ENCODE measurements at regions not wholly inside any gene's neighbourhood (a gene's known extent, or its start where the extent isn't known, plus 50 kb on each side); places are given as distances from the start of the nearest gene placed in this dataset.
A peak's percentile ranks its signal among the peaks of the same experiment; 100 is the strongest.
"Not testable (repeated sequence)": the region's sequence is repeated elsewhere in the genome, so short reads cannot be mapped to it uniquely, and the experiment has no call there.

DNA sequence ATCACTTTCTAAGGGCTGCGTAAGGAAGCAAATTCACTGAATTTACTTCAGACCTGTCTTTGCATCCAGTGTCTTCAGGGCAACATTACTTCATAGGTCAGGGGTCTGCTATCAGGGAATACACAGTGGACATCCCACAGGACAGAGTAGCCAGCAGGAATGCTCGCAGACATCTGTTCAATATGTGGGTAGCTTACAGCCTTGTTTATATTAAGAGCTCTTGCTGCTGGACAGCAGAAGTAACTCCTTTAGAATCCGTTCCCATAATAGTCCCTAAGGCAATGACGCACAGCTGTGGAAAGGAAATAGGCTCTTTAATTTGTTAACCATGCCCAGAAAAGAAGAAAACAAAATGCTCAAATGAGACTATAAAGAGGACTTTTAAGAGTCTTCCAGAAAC, 198.7 kb downstream of the MOXD1 start:
- DNase-seq (ENCODE audit: low read depth in 2 of 3, low spot score in 2 of 3): no peak

DNA sequence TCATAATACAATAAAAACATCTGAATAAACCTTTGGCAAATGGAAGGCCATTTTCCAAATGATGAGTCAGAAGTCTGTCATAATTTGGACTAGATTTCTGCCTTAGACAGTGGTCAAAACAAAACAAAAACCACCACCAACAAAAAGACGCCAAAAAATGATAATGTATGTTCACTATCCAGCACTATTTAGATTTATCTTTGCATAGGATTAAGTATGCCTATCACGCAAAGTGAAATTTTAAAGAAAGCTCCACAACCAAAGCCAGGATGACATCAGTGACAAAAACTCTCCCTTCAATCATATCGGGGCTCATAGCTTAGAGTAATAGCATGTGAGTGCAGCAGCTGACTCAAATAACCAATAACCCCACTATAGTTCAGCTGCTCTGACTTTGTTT, 201.9 kb downstream of the MOXD1 start:
- no peak for DNase-seq (ENCODE audit: low read depth in 2 of 3, low spot score in 2 of 3)

DNA sequence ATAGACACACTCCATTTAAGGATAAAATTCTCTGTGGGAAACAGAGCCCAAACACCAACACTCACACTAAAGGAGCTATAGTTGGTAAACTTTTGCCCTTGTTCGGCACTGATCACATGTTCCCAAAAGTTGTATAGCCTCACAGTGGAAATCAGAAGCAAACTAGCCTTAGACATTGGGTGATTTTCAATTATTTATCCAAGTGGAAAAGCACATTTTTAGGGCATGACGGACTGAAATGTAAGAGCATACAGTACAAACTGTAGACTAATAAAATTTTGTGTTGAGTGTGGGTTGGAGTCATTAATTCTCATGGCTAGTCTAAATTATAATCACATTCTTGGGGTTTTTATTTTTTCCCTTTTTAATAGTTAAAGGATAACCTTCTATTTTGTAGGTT, 202.4 kb downstream of the MOXD1 start:
- no peak for DNase-seq (ENCODE audit: low read depth in 2 of 3, low spot score in 2 of 3)

DNA sequence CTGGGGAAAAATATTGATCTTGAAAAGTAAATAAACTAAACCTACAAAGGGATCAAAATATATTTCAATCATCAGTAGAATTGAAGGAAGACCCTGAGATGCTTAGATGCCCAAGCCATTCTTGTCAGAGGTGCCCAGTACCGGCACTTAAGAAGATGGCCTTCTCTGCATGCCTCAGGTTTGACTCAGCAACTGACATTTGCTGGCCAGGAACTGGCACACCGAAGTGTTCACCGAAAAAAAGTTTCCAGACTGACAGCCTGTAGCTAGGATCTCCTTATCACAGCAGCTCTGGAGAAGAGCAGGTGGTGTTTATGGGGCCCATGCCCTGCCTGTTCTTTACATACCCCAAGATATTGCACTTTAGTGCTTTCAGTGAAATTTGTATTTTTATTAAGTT, 203.2 kb downstream of the MOXD1 start:
- no peak for DNase-seq (ENCODE audit: low read depth in 2 of 3, low spot score in 2 of 3)

DNA sequence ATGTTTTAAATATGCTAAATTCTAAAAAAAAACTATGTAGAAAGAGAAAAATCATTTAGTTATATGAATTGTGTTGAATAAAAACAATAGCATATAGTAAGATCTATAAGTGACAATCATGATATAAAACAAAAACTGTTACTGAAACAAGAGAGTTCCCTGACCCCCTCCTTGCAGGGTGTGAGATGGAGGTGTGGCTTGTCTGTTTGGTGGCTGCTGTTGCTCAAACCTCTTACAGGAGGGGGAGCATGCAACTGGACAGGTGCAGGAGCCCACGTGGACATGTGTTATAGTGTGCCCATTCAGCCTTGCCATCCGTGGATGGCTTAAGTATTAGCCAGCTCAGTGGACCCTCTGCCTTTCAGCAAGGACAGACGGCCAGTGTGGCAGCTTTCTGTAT, 206.7 kb downstream of the MOXD1 start:
- DNase-seq (ENCODE audit: low read depth in 2 of 3, low spot score in 2 of 3): no peak

DNA sequence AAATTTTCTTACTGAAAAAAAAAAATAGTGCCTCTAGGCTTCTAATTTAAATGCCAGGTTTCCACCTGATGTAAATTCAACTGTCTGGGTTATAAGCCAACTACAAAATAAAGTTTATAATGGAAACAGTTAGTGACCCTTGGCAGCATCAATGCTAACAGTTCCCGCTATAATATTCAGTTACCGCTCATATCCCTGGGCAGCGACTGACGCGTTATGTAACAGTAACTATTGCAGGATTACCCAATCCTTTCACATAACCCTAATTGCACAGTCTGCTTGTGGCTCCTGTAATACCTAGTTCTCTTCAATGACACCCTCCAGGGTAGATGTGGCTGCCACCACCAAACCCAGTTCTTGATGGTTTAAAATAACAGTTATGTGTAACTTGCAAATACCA, 208.6 kb downstream of the MOXD1 start:
- no peak for DNase-seq (ENCODE audit: low read depth in 2 of 3, low spot score in 2 of 3)

DNA sequence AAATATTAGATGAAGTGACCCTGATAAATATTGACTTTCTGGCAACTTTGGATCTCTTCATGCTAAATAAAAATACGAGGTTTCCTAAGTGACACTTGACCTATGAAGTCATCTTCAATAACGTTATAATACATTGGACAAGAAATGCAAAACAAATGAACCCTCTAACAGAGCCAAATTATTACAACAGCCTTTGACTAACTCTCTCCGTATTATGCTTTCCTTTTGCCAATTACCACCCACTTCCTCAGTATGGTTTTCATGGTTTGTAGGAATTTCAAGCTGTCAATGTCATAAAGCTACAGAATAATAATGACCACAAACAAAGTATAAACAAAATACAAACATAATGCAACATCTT, 210.5 kb downstream of the MOXD1 start:
- DNase-seq (ENCODE audit: low read depth in 2 of 3, low spot score in 2 of 3): no peak

DNA sequence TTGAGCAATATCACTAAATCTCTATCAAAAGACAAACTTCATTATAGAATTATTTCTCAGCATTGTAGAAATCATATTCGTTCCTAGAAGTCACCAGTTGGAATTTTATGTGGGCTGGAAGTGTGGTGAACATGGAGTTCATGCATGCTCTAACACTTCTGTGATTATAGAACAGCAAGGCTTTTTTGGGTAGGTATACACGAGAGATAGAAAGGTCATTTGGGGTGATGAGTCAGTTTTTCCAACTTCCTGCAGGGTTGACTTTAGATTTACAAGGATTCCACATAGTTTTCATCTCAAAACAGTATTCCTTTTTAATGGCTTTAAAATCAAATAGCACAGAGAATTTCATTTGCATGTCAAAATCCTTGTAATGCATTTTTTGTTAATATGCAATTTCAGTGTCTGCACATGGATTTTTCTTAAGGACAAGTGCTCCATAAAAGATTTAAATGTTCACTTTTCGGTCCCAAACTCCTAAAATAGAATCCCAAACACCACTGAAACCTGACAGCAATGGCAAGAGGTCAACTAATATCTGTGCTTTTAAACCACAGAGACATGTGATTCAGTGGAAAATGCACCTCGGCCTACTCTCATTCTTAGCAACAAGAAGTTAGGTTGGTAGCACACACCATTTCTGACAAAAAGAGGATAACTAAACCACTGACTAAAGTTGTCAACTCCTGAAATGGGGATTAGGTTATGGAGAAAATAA, 211.0 kb downstream of the MOXD1 start:
- no peak for DNase-seq (ENCODE audit: low read depth in 2 of 3, low spot score in 2 of 3)

DNA sequence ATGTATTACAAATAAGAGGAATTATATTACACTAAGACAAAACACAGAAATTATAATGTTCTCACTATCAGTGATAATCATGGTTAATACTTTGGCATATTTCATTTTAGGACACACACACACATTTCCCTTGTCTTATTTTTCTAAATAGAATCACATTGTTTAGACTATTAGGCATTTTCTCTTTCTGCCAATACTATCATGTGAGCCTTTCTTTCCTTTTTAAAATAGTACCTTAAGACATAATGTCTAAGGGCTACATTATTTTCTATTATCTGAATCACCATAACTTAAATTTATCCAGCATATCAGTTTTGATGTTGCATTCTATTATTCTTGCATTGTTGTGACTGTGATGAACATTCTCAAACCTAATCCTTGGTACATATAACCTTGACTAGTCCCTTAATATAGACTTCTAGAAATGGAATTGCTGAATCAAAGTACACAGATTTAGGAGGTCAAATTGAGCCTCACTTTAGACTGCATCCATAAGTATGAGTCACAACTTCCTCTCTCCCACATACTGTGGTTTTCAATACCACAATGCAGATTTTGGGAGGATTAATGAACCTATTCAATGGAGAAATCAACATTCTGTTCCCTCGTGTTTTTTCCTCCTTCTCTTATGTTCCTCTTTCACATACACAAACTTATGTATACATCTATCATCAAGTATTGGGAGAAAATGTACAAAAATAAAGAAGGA, 212.6 kb downstream of the MOXD1 start:
- peak in 1 of 3 donors; percentile 2 for DNase-seq (ENCODE audit: low read depth in 2 of 3, low spot score in 2 of 3)

DNA sequence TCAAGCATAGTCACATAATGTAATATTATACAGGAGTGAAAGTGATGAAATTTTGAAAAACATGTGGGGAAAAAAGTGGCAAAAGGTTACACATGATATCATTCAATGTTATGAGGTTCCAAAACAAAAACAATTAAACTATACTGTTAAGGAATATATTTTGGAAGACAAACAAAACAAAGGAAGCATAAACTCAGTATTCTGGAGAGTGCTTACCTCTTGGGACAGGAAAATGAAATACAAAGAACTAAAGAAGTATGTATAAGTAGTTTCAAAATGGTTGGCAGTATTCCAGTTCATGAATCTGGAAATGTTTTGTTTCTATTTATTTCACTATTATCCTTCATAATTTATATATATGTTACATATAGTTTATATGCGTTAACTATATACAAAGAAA, 213.5 kb downstream of the MOXD1 start:
- DNase-seq (ENCODE audit: low read depth in 2 of 3, low spot score in 2 of 3): no peak

DNA sequence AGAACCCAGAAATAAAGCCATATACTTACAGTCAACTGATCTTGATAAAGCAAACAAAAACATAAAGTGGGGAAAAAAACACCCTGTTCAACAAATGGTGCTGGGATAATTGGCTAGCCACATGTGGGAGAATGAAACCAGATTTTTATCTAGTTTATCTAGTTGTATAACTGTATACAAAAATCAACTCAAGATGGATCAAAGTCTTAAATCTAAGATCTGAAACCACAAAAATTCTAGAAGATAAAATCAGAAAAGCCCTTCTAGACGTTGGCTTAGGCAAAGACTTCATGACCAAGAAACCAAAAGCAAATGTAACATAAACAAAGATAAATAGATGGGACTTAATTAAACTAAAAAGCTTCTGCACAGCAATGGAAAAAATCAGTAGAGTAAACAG, 216.3 kb downstream of the MOXD1 start:
- DNase-seq (ENCODE audit: low read depth in 2 of 3, low spot score in 2 of 3): not testable (repeated sequence)

DNA sequence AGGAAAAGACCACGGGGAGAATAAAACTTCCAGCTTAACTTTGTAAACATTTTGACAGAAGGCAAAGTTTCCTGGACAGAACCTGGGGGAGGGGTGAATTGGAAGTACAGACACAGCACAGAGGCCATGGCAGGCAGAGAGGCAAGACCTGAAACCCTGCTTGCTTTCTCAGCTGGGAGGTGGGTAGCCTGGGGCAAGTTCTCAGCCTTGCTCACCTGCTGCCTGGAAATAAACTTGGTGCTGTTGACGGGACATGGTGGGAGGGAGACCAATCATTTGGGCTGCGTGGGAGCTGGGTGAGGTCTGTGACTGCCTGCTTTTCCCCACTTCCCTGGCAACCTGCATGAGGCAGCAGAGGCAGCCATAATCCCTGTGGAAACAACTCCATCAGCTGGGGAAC, 221.3 kb downstream of the MOXD1 start:
- DNase-seq (ENCODE audit: low read depth in 2 of 3, low spot score in 2 of 3): no peak

DNA sequence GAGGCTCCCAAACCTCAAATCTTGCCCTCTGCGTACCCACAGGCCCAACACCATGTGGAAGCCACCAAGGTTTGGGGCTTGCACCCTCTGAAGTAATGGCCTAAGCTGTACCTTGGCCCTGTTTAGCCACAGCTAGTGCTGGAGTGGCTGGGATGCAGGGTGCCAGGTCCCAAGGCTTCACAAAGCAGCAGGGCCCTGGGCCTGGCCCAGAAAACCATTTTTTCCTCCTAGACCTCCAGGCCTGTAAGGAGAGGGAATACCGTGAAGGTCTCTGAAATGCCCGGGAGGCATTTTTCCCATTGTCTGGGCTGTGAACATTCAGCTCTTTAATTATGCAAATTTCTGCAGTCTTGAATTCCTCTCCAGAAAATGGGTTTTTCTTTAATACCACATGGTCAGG, 223.7 kb upstream of the CCN2 start:
- no peak for DNase-seq (ENCODE audit: low read depth in 2 of 3, low spot score in 2 of 3)

DNA sequence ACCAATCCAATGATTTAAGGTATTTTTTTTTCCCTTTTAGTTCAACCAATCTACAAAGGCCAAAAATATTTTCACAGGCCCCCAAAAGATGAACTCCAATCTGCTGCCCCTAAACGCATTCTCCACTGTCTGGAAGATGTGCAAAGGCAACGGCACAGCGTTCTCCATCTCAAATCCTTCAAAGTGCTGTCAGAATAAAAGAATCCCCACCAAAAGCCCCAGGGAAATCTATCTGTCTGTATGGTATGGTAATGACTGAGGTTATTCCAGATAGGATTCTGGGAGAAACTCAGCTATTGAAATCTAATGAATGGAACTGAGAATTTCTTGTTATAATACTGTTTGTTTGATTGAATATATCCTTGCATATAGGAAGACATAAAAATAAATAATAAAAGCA, 217.8 kb upstream of the CCN2 start:
- no peak for DNase-seq (ENCODE audit: low read depth in 2 of 3, low spot score in 2 of 3)

DNA sequence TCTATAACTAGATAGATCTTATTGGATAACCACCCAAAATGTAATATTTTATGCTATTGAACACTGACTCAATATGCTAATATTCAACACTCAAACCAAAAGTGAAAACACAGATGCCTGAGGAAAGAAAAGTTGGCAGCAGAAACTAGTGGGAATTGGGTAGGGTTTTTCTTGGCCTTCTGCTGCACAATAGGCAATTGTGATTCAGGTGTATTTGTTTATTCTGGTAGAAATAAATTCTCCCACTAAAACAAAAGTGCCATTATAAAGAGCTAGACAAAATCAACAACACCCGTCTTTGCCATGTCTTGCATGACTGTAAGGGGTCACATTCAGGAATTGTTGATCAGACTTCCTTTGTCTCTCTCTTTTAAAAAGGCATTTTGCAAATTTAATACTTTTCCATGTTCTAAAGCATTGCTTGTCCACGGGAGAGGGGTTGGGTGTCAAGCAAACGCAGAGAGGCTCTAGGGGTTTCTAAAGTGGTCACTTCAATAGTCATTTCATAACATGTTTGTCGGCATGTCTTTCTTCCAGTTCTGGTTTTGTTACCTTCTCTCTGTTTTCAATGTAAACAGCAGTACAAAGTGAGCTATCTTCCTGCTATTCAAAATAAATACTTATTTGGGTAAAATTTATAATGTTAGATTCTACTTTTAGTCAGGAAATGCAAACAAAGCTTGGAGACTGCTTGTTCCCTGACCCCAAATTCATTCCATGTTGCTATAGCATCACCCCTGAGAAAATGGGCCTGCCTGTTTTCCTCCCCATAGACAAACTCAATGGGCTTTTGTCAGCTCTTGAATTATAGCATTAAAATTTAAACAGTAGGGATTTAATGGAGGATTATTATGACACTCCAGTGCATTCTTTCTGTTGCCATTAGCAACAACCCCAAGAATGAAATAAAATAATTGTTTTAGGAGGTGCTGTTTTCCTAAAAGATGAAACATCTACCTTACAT, 217.0 kb upstream of the CCN2 start:
- no peak for DNase-seq (ENCODE audit: low read depth in 2 of 3, low spot score in 2 of 3)

DNA sequence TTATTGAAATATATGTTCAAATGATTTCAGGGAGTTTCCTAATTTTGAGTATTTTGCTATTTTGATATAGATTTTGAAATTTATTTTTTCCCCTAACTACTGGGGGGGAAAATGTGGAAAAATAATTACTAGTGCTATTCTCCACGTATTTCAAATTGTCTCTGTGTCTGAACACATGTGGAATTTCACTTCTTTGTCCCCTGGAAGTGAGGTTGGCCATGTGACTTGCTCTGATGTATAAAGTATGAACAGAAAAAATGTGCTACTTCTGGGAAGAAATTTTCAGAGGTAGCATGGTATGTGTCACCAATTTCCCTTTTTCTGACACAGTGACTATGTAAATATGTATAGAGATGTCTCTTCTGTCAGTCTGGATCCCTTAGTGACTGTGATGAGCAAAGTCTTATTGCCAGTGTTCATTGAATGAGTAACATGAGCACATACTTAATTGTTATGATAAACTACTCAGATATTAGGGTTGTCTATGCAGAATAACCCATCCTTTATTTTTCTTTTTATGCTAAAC, 215.4 kb upstream of the CCN2 start:
- DNase-seq (ENCODE audit: low read depth in 2 of 3, low spot score in 2 of 3): no peak

DNA sequence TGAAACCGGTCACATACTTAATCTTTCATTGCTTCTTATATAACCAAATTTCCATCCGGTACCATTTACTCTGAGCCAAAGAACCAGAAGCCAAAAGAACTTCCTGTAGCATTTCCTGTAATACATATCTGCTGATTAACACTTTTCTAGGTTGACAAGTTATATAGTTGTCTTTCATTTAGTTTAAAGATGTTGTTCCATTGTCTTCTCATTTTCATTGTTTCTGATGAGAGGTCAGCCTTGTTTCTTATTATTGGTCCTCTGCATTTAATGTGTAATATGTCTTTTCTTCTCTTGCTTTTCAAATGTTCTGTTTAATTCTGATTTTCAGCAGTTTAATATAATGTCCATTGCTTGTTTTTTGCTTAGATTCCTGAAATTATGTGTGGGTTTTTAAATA, 214.5 kb upstream of the CCN2 start:
- no peak for DNase-seq (ENCODE audit: low read depth in 2 of 3, low spot score in 2 of 3)

DNA sequence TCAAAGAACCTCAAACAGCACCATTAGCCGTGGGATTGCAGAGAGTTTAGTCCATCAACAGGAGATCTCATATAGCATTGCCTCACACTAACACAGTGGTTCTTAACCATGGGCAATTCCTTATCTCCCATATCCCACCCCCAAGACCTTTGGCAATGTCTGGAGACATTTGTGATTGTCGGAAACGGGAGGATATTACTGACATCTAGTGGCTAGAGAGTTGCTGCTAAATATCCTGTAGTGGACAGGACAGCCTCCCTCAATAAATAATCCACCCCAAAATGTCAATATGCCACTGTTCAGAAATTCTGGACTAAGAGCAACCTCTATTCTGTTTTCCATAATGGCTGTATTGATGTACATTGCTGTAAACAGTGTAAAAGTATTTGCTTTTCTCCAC, 210.1 kb upstream of the CCN2 start:
- peak in 2 of 3 donors; percentile 14 to 21 for DNase-seq (ENCODE audit: low read depth in 2 of 3, low spot score in 2 of 3)

DNA sequence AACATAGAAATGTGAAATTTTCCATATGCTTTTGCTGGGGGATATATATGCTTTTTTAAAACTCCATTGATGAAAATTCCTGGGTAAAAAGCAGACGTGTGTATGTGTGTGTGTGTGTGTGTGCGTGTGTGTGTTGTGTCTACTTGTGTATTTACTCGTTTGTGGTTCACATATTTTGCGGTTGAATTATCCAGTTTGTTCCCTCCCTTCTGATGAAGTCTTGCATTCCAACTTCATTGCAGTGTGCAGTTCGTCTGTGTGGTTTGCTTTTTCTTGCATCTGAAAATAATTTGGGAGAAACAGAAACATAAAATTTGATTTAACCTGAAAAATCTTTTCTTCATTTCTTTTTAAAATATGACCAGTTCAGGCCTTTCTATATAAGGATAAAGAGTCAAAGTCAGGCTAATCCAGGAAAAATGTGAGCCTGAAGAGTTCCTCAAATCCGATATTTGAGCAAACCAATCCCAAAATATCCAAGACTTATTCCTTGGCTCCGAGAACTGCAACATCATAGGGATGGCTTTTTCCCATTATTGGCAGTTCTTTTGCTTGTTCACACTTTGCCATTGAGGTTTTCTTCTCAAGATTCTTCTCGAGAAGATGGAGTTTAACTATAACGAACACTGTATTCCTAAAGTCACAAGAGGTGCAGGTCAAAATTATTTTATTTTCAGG, 202.2 kb upstream of the CCN2 start:
- no peak for DNase-seq (ENCODE audit: low read depth in 2 of 3, low spot score in 2 of 3)

DNA sequence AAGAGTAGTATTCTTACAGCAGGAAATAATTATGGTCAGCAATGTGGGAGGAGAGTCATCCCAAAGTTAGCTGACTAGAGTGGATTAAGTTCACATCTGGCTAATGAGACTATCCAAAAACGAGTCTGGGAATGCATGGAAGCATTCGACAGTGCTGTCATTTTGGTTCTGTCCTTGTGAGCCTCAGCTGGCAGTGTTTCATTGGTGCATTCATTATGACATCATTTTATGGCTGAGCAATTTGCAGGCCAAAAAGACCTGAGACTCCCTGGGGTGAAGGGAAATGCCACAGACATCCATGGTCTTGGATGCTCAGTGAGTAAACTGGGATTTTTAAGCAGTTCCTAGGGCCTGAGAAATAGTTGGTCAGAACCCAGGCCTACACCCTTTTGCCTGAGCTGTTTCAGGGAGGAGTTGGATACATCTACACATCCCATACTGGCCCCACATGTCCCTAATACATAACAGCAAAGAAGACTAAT, 196.4 kb upstream of the CCN2 start:
- DNase-seq (ENCODE audit: low read depth in 2 of 3, low spot score in 2 of 3): no peak

DNA sequence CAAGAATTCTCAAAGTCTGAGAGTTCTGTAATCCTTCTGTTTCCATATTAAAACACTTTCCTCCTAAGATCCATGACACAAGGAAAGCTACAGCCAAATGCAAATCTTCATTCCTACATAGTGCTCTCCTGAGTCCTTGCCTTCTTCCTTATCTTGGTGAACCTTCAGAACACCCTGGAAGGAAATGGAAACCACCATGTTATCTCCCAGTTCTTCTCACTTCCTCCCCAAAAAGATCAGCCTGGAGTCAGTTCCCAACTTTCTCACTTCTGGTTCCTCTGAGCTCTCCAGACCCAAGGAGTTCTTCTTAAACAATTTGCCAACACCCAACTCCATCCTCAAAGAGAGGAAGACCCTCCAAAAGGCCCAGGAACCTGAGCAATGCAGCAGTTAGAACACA, 193.3 kb upstream of the CCN2 start:
- no peak for DNase-seq (ENCODE audit: low read depth in 2 of 3, low spot score in 2 of 3)

Data from hematopoietic multipotent progenitor cell (in vitro differentiated cells).